ENCODE measurements at regions not wholly inside any gene's neighbourhood (a gene's known extent, or its start where the extent isn't known, plus 50 kb on each side); places are given as distances from the start of the nearest gene placed in this dataset.

GRCh38 chr21:38668067-38668466 lies 137.7 kb upstream of the ETS2 start (continued):
- TF ChIP-seq ZNF687 (IDR thresholded peaks at IDR 0.05), result no peak
- no peak for TF ChIP-seq TAF1 (IDR thresholded peaks at IDR 0.05; ENCODE audit: borderline replicate concordance, low read depth, low read length)
- TF ChIP-seq ZNF217 (IDR thresholded peaks at IDR 0.05), result no peak
- no peak for TF ChIP-seq RUNX3 (IDR thresholded peaks at IDR 0.05; ENCODE audit: low read length)

DNA sequence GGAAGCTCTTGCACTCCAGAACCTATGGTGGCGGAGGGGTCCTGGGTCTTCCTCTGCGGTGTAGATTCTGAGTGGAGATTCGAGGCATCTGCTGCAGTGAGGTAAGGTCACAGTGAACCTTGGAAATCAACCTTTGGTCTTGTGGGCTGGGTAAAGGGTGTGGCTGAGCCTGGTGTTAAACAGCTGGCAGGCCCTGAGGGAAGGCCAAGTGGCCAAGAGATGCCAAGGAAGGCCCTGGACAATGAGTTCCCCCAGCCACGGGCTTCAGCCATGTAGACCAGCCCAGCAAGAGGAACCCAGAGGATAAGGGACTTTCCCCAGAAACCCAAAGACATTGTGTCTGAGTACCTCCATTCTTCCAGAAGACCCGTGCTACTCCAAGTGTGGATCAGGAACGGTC lies 137.2 kb upstream of the ETS2 start:
- intact Hi-C loops (cut with micrococcal nuclease; ENCODE audit: unreplicated experiment) (no loop called here), in situ Hi-C loops (cut with MboI) (no loop called here)
- Histone ChIP-seq H3K79me2 (ENCODE audit: control insufficient read depth, insufficient read depth, low read length) (no peaks in the 10 kb centered on the region), H3K9ac (ENCODE audit: control insufficient read depth, insufficient read depth, low read length) (no peak overlapping the region), H3K9me3 (replicated peaks; ENCODE audit: control insufficient read depth, insufficient read depth, low read length) (no peaks in the 10 kb centered on the region), H4K20me1 (ENCODE audit: control insufficient read depth, insufficient read depth) (no peaks in the 10 kb centered on the region), H3K36me3 (ENCODE audit: control insufficient read depth in 2 of 2, insufficient read depth in 2 of 2, low read length in 1 of 2) (no peaks in the 10 kb centered on the region), H3K4me2 (ENCODE audit: control insufficient read depth, insufficient read depth) (no peak overlapping the region), H3K4me3 (no peak overlapping the region), H3K4me1 (ENCODE audit: control insufficient read depth, insufficient read depth, low read length) (no peaks in the 10 kb centered on the region), H3K27ac (ENCODE audit: control insufficient read depth, insufficient read depth) (no peak overlapping the region), H2AFZ (ENCODE audit: control insufficient read depth, low read depth, low read length) (no peak overlapping the region), H3K27me3 (replicated peaks in 1 of 2; ENCODE audit: control insufficient read depth in 2 of 2, insufficient read depth in 2 of 2, low read length in 1 of 2) (no peaks in the 10 kb centered on the region; a peak in 1 of 4 replicates)
- FAIRE-seq (no peak), ATAC-seq (no peak), DNase-seq (ENCODE audit: low read depth, low spot score) (no peak)
- 46% methylated on average over 5 of the region's 6 CpGs for WGBS (ENCODE audit: insufficient coverage, insufficient replicate concordance, low lambda C conversion rate, missing lambda C conversion rate)
- TF ChIP-seq POU2F2 (IDR thresholded peaks at IDR 0.05; ENCODE audit: borderline replicate concordance, low read depth, low read length), result no peak
- no peak for TF ChIP-seq KLF5 (IDR thresholded peaks at IDR 0.05; ENCODE audit: partially characterized antibody)
- TF ChIP-seq BHLHE40 (IDR thresholded peaks at IDR 0.05; ENCODE audit: borderline replicate concordance in 1 of 2, low read depth in 2 of 2, low read length in 1 of 2), result no peak
- no peak for TF ChIP-seq ATF3 (IDR thresholded peaks at IDR 0.05; ENCODE audit: borderline replicate concordance, extremely low read depth, low read depth, low read length)
- no peak for TF ChIP-seq CHD2 (IDR thresholded peaks at IDR 0.05; ENCODE audit: borderline replicate concordance, low read depth, low read length)
- no peak for TF ChIP-seq HDAC6 (IDR thresholded peaks at IDR 0.05; ENCODE audit: unreplicated experiment)
- no peak for TF ChIP-seq SP1 (IDR thresholded peaks at IDR 0.05; ENCODE audit: low read depth, low read length)
- no TSS peak for BruUV-seq (replicated peaks)
- ChIA-PET RAD21 (ENCODE audit: unreplicated experiment) (no interaction called here), CTCF (interaction anchor here (0.6 to 1.1 kb wide), 3 partner anchors 11 to 469 kb away, joined by 3 to 4 read pairs (median 3); no protein-coding TSS in a partner anchor), POLR2A (no interaction called here), SMC1A (ENCODE audit: uncharacterized antibody, unreplicated experiment) (interaction anchor here (1.1 to 1.3 kb wide), 2 partner anchors 10 to 469 kb away, joined by 3 to 6 read pairs; no protein-coding TSS in a partner anchor)
